DMS53 (cell line): ENCODE measurements at regions not wholly inside any gene's neighbourhood (a gene's known extent, or its start where the extent isn't known, plus 50 kb on each side); places are given as distances from the start of the nearest gene placed in this dataset.

Experiments used
- DNase-seq: peaks from one replicate; lab custom pipeline; 2025; lab: John Stamatoyannopoulos, UW

DNA sequence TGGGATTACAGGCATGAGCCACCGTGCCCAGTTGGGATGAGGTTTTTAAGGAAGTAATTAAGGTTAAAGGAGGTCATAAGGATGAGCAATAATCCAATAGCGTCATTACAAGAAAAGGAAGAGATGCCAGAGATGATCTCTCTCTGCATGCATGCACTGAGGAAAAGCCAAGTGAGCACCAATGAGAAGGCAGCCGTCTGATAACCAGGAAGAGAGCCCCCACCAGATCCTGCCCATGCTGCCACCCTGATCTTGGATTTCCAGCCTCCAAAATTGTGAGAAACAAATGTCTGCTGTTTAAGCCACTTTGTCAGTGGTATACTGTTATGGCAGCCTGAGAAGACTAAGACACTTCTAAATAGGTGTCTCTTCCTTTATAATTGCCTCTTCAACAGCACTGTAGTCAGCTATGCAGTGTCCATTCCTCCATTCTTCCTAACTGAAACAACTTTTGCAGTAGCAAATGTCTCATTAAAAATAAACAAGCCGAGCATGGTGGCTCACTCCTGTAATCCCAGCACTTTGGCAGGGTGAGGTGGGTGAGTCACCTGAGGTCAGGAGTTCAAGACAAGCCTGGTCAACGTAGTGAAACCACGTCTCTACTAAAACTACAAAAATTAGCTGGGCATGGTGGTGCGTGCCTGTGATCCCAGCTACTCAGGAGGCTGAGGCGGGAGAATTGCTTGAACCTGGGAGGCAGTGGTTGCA lies 216.2 kb upstream of the RUNX1 start:
- DNase-seq = peak; percentile 4

- no peak for DNase-seq
Observed at GRCh38 chr21:35259457-35259856, 210.4 kb upstream of the RUNX1 start.

GRCh38 chr21:35258521-35258920 lies 209.4 kb upstream of the RUNX1 start:
- DNase-seq = no peak

- peak; percentile 84 for DNase-seq
Observed at GRCh38 chr21:35257413-35257812, 208.3 kb upstream of the RUNX1 start.

- peak; percentile 95 for DNase-seq
Observed at GRCh38 chr21:35256468-35256988, 207.4 kb upstream of the RUNX1 start.

DNA sequence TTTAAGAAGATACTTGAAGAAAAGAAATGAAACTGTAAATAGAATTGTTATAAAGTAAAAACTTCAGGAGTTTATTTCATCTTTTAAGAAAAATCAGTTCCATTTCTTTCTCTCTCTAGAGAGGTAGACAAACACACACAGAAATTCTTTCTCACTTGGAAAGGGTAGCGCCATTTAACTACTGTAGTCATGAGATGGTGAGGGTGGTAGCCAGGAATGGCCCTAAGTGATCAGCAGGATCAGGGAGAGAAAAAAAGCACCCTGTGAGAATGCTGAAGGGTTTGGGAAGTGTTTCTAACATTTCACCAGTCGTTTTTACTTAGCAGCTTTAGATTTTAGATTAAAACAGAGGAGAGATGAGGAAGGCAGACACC lies 205.7 kb upstream of the RUNX1 start:
- no peak for DNase-seq

DNA sequence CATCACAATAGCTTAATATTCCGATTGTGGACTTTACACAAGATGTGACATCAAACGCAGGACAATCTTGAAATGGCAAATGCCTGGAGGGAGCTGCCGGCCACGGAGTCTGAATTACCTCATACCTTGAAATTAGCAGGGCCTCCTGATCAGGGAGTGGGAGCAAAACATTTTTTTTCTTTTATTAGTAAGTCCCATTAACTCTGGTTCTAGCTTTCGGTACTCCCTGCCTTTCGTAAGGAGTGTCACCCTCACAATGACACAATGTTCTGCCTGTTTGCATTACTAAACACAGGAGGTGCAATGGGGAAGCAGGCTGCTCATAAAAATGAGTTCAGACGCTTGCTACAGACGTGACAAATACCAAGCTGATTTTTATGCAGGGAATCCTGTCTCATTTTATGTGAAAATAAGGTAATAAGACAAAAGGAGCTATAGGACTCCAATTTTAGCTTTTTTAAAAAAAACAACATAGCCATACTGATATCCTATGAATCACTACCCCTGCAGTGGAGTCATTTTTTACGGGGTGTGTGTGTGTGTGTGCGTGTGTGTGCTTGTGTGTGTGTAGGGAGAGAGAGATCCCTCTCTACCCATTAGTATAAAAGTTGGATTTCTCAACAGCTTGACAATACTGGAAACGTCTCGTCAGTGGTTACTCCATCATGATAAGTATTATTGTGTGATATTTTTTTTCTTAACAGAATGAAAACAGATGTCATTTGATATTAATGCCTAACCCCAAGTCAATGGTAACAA lies 205.1 kb upstream of the RUNX1 start:
- DNase-seq = no peak

DNA sequence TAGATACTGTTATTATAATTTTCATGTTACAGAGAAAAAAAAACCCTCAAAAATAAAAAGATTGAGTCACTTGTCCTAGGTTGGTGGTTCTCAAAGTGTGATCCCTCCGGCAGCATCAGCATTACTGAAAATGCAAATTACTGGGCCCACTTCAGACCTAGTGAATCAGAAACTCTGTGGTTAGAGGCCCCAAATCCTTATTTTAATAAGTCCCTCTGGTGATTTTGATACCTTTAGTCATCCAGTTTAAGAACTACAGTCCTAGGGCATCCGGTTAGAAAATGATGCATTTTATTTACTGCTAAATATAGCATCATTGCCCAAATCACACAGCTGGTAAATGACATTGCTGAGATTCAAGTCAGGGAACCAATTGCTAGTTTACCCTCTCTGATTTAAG lies 203.7 kb upstream of the RUNX1 start:
- DNase-seq = no peak

DNA sequence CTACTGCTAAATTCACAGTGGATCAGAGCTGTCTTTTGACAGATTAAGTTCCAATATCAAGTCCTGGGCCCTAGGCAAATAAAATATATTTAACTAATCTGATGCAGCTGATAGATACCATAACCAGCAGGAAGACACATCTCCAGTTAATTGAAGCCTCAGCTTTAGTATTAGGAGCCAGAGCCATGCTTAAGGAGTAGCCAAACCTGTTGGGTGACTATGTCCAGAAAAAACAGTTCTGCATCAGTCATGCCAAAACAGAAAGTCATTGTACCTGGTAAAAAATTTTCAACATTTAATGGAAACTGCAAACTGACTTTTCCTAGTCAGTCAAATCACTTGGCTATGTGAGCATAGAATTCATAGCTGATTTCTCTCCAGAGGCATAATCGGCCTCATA lies 200.5 kb upstream of the RUNX1 start:
- DNase-seq = peak; percentile 78

GRCh38 chr21:35245879-35246278 lies 196.8 kb upstream of the RUNX1 start:
- DNase-seq = no peak

DNA sequence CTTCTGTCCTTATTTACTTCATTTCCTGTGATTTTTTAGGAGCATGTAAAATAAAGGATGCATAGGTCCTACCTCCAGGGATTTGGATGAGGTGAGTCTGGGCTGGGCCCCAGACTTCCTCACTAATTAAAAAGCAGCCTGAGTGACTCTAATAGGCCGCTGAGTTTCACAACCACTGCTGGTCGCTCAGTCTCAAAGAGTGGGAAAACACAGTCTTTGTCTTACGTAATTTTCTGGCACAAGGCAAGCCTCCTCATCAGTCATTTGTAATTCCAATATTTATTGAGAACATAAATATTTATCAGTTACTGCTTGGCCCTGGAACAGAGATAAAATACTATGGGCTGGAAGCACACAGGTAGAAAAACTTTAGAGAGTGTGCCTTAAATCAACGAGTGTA lies 195.4 kb upstream of the RUNX1 start:
- no peak for DNase-seq

DNA sequence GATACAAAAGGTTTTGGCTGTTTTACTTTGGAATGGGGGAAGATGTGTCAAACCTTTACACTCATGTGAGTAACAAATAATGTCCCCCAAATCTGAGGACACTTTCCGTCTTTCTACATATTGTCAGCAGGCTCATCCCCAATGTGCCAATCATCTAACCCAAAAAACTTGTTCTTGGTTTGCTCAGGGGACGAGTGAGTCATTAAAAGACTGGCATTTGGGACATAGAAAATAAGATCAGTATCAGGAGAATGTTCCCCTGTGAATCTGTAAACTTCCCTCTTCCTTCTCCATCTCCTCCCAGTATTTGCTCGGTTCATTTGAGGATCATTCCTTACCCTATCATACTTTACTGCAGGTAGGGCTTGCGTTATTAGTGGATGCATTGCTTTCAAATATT lies 194.1 kb upstream of the RUNX1 start:
- no peak for DNase-seq

DNA sequence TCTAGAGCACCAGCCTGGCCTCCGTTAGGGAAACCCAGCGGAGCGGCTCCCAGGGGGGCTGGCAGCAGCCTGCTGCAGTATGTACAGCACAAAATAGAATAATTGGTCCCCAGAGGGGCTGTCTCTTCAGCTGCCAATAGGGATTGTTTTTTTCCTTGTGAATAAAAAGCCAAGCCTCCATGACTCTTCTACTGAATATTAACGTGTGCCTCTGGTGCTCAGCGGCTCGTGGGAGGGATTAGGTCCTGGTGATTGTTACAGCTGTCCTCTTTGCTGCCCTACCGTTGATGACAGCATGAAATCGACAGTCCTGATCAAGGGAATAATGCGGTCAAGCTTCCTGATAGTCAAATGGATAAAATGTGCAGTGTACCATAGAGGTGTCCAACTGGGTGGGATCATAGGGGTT lies 190.7 kb upstream of the RUNX1 start:
- no peak for DNase-seq

GRCh38 chr21:35238119-35238518 lies 189.0 kb upstream of the RUNX1 start:
- no peak for DNase-seq

DNA sequence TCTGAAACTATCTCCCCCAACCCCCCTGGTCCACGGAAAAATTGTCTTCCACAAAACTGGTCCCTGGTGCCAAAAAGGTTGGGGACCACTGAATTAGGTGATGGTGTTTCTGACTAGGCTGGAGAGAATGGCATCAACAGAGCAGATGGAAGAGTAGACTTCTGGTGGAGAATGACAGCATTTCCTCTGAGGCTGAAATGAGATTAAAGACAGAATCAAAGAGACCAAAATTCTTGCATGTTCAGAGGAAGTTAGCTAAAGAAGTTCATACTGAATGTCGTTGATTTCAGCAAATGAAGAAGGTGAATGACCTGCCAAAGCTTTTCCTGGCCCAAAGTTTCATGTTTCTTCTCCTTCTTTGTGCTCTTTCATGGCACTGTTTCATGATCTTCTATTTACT lies 188.2 kb upstream of the RUNX1 start:
- DNase-seq = no peak

DNA sequence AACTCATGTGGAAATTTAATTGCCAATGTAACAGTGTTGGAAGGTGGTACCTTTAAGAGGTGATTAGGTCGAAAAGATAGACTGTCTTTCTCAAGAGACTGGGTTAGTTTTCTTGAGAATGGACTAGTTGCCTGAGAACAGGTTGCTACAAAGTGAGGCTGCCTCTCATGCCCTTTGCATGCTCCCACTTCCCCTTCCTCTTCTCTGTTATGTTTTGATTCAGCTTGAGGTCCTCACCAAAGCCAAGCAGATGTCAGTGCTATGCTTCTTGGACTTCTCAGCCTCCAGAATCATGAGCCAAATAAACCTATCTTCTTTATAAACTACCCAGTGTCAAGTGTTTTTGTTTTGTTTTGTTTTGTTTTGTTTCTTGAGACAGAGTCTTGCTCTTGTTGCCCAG lies 187.0 kb upstream of the RUNX1 start:
- DNase-seq = no peak

DNA sequence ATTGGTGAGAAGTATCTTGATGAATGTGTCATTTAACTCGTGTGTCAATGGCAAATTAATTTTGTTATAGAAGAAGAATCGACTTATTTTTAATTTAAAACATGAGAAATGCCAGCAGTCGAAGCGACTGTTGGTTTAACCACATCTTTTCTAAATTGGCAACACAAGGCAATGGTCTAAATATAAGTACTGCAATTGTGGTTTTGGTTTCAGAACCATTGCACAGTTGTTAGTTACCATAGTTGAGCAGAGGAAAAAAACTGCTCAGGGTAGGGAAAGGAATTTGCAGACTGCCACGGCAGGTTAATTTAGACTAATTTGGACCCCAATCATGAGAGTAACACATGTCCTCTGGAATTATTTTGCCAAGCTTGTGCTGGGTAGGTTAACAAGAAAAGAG lies 185.6 kb upstream of the RUNX1 start:
- DNase-seq = no peak

GRCh38 chr21:35233756-35234155 lies 184.7 kb upstream of the RUNX1 start:
- no peak for DNase-seq

- peak; percentile 57 for DNase-seq
Observed at GRCh38 chr21:35232545-35233176, 183.6 kb upstream of the RUNX1 start.

DNA sequence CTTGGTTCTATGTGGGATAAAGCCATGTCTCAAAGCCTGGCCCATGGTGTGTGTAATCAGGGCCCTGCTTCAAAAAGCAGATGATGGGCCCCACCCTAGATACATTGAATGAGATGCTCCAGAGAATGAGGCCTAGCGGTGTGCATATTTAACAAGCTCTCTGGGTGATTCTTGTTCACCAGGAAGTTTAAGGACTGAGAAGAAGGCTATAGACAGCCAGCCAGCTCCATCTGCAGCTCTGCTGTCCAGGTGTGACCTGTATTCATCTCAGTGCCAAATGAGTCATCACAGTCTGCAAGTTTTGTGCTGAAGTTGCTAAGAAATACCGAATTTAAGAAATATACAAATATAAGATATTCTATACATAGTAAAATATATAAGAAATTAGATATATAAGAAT lies 182.0 kb upstream of the RUNX1 start:
- DNase-seq = peak; percentile 80

DNA sequence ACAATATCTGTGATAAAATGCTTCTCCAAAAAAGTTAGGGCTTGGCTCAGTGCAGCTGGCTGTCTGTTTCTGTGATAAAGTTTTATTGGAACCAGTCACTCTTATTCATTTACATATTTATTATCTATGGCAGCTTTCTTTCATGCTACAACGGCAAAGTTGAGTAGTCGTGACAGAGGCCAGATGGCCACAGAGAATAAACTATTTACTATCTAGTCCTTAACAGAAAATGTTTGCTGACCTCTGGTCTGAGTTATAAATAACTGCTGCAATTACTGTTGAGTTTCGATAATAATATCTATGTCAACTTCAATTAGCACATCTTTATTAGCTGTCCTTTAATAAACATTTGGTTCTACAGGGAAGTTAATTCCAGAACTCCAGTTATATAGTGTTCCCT lies 180.2 kb upstream of the RUNX1 start:
- DNase-seq = peak; percentile 48

DNA sequence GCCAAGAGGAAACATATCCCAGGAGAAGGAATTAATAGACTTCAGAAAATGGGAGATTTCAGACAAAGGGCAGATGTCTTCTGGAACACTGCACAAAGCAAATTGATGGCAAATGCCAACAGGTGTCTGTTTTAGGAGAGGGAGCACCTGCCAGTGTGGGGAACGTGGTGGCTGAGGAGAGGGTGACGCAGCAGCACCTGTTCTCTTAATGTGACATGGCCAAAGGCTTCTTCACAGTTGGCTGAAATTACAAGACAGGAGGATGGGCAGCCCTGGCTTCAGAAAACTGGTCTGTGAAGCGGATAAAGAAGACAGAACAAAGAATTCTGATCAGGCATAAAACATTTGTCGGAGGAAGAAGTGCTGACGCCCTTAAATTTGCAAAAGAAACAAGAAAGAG lies 178.7 kb upstream of the RUNX1 start:
- peak; percentile 97 for DNase-seq
